GM19372 (cell line): ENCODE measurements at regions not wholly inside any gene's neighbourhood (a gene's known extent, or its start where the extent isn't known, plus 50 kb on each side); places are given as distances from the start of the nearest gene placed in this dataset.
"Not testable (repeated sequence)": the region's sequence is repeated elsewhere in the genome, so short reads cannot be mapped to it uniquely, and the experiment has no call there.

Source experiments
- ATAC-seq: cut with Tn5 transposase; IDR thresholded peaks from one replicate; pipeline ENCODE4 v1.9.1; 2021; ENCODE audit warnings: mild to moderate bottlenecking, low read depth, moderate library complexity; ENCODE audit not compliant: unreplicated experiment

GRCh38 chr6:137610702-137611101 is 116.5 kb upstream of the OLIG3 start:
- no peak for ATAC-seq

GRCh38 chr6:137623293-137623692 is 129.1 kb upstream of the OLIG3 start:
- no peak for ATAC-seq

GRCh38 chr6:137625100-137625661 is 131.0 kb upstream of the OLIG3 start:
- ATAC-seq: no peak

- ATAC-seq: no peak
These were observed 131.6 kb upstream of the OLIG3 start for GRCh38 chr6:137625808-137626207.

- no peak for ATAC-seq
These were observed 136.5 kb upstream of the OLIG3 start for GRCh38 chr6:137630666-137631065.

GRCh38 chr6:137631323-137631722 is 137.1 kb upstream of the OLIG3 start:
- no peak for ATAC-seq

- ATAC-seq: not testable (repeated sequence)
These were observed 140.0 kb upstream of the OLIG3 start for GRCh38 chr6:137634177-137634576.

- ATAC-seq: no peak
These were observed 142.9 kb upstream of the OLIG3 start for GRCh38 chr6:137637121-137637520.

- no peak for ATAC-seq
These were observed 144.9 kb upstream of the OLIG3 start for GRCh38 chr6:137638926-137639706.

GRCh38 chr6:137640086-137640485 is 145.9 kb upstream of the OLIG3 start:
- no peak for ATAC-seq

GRCh38 chr6:137641474-137642077 is 147.4 kb upstream of the OLIG3 start:
- ATAC-seq: peak; percentile 72

- ATAC-seq: not testable (repeated sequence)
These were observed 149.0 kb upstream of the OLIG3 start for GRCh38 chr6:137643210-137643609.

GRCh38 chr6:137643644-137644043 is 149.4 kb upstream of the OLIG3 start:
- not testable (repeated sequence) for ATAC-seq

- no peak for ATAC-seq
These were observed 151.7 kb upstream of the OLIG3 start for GRCh38 chr6:137645850-137646249.

- no peak for ATAC-seq
These were observed 152.3 kb upstream of the OLIG3 start for GRCh38 chr6:137646484-137646883.

- no peak for ATAC-seq
These were observed 153.7 kb upstream of the OLIG3 start for GRCh38 chr6:137647762-137648447.

- no peak for ATAC-seq
These were observed 156.5 kb upstream of the OLIG3 start for GRCh38 chr6:137650720-137651119.

GRCh38 chr6:137651178-137651577 is 157.0 kb upstream of the OLIG3 start:
- ATAC-seq: no peak

- ATAC-seq: no peak
These were observed 157.6 kb upstream of the OLIG3 start for GRCh38 chr6:137651591-137652335.

GRCh38 chr6:137652961-137653705 is 158.9 kb upstream of the OLIG3 start:
- ATAC-seq: no peak
